ENCODE measurements at regions not wholly inside any gene's neighbourhood (a gene's known extent, or its start where the extent isn't known, plus 50 kb on each side); places are given as distances from the start of the nearest gene placed in this dataset.

- DNase-seq: no peak
Observed at GRCh38 chr14:50040895-50041465, 75.4 kb downstream of the VCPKMT start.

- no peak for DNase-seq
Observed at GRCh38 chr14:50041980-50042379, 74.4 kb downstream of the VCPKMT start.

- DNase-seq: no peak
Observed at GRCh38 chr14:50044042-50044651, 72.2 kb downstream of the VCPKMT start.

DNA sequence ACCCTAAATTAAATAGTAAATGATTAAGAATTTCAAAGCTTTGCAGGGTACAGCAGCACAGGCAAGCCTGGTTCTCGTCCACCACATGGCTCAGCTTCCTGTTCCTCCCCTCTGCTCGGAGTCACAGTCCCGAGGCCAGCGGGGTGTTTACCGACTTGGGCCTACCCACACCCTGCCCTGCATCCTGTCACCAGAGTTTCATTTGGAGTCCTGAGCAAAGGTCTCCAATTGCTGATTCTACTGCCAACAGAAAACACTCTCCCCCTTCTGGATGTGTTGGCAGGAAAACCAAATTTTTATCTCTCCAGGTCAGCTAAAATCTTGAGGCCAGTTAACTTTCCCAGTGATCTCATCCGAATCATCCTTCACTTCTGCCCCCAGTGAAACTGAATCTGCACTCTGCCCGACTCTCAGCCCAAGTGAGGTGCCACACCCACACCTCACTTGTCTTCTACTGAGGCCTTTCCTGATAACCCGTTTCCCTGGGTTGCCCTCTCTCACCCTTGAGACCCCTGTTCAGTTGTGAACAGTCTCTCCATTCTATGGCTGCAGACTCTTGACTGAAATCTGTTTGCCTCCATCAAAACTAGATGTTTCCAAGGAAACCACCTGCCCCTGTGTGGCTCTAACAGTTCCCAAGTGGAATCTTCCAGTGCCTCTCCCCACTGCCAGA, 71.2 kb downstream of the VCPKMT start:
- no peak for DNase-seq

DNA sequence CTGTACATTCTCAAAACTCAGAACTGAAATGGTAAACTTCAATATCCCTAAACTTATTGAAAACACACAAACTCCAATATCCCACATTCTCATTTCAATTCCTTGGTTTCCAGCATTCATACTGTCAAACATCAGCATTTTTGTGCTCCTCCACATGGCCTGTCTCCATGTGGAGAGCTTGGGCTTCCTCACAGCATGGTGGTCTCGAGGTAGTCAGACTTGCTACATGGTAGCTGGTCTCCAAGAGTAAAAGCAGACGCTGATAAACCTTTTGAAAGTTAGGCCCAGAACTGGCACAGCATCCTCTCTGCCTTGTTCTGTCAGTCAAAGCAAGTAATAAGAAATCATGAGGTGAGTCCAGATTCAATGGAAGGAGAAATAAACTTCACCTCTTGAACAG, 70.5 kb downstream of the VCPKMT start:
- DNase-seq: no peak

DNA sequence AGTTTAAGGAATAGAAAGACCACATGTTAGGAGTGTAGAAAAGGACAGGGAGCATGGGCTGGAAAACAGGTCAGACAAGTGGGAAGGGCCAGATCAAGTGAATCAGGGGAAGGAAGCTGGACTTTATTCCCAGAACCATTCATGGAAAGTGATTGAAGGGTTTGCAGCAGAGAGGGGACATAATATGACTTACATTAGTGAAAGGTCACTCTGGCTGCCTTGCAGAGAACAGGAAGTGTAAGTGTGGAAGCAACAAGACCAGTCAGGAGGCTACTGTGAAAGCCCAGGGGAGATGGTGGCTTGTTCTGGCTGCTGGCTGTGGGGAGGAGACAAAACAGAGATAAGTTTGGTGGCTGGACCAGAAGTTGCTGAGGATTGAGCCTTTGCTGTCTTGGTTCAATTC, 69.1 kb downstream of the VCPKMT start:
- no peak for DNase-seq

DNA sequence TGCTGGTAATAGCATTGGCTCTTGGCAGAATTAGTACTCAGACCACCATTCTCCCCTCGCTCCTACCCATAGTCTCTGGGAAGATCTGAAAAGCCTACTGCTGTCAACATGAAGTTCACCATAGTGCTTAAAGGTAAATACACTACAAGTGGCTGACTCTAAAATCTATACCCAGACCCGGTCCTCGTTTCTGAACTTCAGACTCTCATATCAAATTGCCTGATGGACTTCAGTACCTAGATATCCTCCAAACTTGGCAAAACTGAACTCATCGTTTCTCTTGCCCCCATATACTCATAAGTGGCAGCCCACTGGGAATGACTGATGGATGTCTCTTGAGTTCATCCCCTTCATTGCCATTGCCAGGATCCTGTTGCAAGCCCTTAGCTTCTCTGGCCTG, 67.3 kb downstream of the VCPKMT start:
- no peak for DNase-seq

- DNase-seq: no peak
Observed at GRCh38 chr14:50049703-50050570, 66.4 kb downstream of the VCPKMT start.

- no peak for DNase-seq
Observed at GRCh38 chr14:50051106-50051505, 65.3 kb downstream of the VCPKMT start.

GRCh38 chr14:50051706-50052105, 64.7 kb downstream of the VCPKMT start:
- DNase-seq: no peak

GRCh38 chr14:50052517-50052916, 63.9 kb downstream of the VCPKMT start:
- no peak for DNase-seq

DNA sequence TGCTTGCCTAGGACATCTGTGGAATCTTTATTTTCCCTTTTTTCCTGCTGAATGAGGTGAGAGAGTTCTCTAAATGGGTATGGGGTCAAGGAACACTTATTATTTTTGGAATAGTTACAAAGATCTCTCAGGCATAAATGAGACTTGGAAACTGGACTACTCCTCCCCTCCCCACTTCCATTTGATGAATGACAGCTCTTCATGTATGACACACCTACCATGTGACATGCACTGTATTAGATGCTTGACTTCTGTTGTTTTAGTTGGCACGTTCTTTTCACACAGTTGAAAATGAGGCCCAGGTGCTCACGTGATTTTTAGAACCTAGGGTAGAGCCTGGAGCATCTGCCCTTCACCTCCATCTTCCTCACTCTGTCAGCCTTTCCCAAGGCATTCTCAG, 62.4 kb downstream of the VCPKMT start:
- no peak for DNase-seq

DNA sequence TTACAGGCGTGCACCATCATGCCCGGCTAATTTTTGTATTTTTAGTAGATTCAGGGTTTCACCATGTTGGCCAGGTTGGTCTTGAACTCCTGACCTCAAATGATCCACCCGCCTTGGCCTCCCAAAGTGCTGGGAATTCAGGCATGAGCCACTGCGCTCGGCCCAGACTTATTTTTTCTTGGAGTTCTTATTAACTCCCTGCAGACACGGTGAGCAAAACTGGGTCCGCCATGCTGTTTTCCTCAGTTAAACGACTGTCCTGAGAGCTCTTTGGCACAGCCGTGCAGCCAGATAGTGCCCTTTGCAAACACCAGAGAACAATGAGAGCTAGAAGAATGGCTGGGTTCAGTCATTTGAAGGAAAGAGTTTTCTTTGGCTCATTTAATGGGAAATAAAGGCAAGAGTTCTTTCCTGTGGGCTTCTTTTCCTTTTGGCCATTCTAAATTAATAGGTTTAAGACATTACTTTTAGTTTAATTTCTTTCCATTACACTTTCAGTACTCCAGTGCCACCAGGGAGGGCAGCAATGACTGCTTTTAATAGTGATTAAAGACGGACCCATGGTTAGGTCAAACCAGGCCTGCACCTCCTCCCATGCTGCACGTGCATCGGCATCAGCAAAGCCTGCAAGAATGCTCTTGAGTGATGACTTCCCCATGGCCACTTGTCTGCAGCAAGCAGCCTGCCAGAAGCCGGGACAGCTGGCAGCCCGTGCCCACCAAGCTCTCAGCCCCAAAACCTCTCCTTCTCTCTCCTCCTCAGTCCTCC, 60.7 kb downstream of the VCPKMT start:
- no peak for DNase-seq

GRCh38 chr14:50056435-50056834, 59.9 kb downstream of the VCPKMT start:
- no peak for DNase-seq

GRCh38 chr14:50057331-50057730, 59.0 kb downstream of the VCPKMT start:
- DNase-seq: no peak

DNA sequence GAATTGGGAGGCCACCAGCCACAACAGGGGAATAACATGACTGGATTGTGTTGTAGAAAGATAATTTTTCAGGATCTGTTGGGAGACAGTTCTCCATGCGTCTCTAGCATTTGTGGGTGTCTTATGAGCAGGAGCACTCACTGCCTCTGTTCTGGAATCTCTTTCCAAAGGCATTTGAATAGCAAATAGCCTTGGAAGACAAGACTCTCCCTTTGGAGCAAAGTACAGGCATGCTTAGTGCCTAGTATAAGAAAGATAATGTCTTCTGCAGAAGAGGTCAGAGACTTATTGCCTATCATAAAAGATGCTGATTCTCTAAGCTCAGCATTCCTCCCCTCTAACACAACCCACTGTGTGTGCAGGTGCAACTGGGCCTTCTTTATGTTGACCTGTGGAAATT, 58.3 kb downstream of the VCPKMT start:
- DNase-seq: no peak
